HG02885 (cell line): ENCODE measurements at regions not wholly inside any gene's neighbourhood (a gene's known extent, or its start where the extent isn't known, plus 50 kb on each side); places are given as distances from the start of the nearest gene placed in this dataset.

Experiments
- ATAC-seq: cut with Tn5 transposase; IDR thresholded peaks from one replicate; pipeline ENCODE4 v1.9.1; 2021; ENCODE audit warnings: mild to moderate bottlenecking; ENCODE audit not compliant: unreplicated experiment, poor library complexity

DNA sequence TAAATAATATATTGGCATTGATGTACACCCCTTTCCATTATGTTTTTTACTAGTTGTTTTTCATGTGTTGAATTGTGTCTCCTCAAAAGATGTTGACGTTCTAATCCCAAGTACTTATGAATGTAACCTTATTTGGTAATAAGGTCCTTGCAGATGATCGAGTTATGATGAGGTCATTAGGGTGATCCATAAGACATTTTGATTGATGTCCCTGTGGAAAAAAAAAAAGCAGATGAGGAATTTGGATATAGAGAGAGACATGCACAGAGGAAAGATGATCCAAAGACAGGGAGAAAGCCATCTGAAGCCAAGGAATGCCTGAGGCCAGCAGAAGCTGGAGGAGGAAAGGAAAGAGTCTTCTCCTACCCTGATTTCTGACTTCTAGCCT lies 632.7 kb downstream of the TLR4 start:
- ATAC-seq, result no peak

DNA sequence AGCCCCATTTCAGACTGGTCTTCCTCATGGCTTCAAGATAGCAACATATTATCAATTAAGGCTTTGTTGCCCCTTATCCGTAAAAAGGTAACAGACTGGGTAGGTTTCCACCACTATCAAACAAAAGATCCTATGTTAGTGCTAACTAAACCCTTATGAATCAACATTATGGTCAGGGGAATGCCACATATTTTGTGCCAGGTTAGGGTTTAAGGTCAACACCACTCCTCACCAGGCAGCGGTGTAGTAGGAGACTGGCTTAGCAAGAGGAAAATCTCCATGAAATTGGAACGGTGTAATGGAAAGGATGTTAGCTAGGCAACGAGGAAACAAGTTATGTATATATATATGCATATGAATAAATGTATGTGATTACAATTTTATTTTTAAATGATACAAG lies 655.8 kb downstream of the TLR4 start:
- ATAC-seq, result no peak

DNA sequence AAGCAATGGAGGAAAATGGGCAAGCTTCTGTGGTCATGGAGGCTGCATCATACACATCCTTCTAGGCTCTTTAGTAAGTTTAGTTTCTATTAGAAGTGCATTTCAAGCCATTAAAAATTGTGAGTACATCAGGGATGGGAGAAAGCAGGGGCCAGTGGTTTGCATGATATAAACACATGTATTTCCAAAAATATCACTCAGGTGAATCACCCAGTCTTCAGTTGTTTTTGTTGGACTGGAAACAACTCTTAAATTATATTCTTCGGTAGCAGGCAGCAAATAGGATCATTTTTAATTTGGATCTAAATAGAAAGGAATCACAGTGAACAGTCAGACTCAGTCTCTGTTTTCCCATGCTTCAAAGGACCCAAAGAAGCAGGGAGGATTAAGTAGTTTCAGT lies 657.9 kb downstream of the TLR4 start:
- ATAC-seq, result no peak

DNA sequence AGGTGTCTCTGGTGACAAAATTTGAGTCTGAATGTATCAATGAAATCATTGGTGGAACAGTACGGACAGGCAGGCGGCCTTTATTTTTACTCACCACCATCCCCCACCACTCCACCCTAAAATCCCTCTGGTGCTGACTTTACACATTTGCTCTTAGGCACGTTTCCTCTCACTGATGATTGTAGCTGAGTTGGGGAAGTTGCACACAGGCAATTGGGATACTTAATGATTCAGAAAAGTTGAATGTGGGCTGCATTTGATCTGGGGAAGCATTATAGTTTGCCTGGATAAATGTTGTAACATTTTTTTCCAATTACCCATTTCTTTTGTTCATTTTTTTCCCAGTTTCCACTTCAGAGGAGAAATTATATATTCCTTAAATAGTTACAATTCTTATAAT lies 658.4 kb downstream of the TLR4 start:
- no peak for ATAC-seq

DNA sequence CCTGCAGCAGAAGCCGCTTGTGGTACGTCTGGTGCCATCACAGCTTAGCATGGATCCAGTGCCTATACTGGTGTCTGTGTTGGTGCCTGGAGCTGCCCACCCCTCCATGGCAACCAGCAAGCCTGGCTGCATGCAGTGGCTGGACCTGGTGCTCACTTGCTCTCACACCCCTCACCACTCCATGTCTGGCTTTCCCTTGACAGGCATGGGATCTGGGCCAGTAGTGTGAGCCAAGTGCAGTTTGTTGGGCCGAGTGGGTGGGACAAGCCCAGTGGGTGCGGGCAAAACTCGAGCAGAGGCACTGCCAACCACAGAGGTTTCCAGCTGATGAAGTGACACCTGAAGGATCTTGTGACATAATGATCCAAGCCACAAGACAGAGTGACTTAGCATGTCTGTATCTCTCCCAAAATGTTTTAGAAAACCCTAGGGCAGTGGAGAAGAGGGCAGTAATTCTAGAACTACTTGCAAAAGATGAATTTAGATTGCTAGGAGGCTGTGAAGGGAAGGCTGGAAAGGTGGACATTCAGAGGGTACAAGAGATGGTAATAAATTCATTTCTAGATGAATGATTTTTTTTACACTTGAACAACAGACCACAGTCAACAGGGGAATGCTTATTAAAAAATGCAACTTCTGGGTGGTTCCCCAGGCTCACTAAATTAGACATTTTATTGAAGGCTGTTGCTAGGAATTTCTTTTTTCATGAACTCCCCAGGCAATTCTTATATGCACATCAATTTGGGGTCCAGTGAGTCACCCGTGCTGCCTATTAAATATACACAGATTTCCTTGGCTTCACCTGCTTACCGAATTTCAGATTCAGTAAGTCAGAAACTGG lies 660.3 kb downstream of the TLR4 start:
- ATAC-seq, result no peak

DNA sequence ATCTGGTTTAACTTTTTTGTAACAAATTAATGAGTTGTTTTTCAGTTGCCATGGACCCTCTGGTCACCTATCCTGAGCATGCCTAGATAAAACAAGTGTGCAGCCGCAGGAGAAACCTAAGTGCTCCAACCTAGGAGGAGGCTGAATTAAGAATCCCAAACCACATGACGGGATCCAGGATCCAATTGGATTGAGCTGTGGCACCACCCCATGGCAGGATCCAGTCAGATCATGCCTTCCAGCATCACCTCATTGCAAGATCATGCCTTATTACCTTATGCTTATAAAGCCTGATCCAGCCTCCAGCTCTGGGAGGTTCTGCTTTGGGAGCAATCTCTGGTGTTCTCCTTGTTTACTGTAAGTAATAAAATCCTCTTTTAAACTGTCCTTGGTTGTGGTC lies 662.0 kb downstream of the TLR4 start:
- ATAC-seq, result no peak

DNA sequence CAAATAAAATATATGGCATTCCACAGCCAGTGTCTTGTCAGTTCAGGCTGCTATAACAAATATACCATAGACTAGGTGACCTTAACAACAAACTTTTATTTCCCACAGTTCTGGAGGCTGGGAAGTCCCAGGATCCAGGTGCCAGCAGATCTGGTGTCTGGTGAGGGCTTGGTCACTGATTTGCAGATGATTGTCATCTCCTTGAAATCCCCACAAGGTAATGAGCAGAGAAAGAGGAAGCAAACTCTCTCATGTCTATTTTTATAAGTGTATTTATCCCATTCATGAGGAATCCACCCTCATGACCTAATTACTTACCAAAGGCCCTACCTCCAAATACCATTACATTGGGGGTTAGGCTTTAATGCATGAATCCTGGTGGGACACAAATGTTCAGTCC lies 663.2 kb downstream of the TLR4 start:
- no peak for ATAC-seq

DNA sequence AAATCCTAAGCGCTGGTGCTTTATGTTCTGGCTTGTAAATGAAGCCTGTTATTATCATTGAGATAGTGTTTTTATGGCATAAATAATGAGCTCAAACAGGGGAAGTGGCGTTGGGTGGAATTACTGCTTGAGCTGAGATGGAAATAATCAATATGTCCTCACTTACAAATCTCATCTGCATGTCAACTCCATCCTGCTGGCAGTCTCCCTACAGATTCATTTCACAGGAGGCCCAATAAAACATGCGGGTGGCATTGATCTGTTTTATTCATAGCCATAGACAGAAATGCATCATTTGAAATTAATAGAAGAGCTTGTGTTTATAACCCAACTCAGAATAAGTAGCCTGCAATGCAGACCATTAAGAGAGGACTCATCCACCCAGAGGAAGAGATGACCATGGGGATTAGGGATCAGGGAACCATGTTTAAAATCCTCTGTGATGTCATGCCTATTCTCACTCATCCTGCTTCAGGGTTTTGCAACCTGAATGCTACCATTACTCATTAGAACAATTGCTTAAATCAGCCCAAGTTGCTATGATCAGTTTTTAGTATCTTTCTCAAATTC lies 680.4 kb downstream of the TLR4 start:
- no peak for ATAC-seq

DNA sequence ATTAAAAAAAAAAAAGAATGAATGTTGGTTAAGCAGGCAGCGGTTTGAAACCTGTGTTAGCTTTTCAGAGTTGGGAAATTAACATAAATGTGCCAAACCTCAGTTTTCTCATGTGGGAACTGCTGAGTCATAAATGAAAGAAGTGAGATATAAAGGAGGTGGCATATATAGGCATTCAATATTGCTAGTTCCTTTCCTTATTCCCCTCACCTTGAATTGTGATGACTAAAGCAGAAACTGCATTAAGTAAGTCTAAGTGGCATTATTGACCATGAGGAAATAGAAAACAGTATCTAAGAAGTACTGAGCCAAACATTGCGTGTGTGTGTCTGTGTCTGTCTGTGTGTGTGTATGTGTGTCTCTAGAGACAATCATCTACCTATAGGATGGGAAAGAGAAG lies 691.2 kb downstream of the TLR4 start:
- no peak for ATAC-seq

DNA sequence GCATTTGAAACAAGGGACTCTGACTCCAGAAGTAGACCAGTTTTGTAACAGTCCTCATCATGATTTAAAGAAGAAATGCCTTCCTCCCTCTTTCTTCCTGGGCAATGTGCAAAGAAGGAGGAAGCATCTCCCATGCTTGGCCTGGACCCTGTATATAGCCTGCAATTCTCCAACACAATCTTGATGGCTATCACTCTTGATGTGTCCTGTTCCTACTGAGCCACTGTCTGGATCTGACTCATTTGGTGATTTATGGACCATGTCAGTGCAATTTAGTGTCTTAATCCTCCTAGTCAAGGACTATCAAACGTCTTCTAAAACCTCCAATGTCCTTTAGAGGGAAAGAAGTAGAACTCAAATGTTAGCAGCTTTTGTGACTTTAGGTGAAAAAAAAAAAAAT lies 697.3 kb downstream of the TLR4 start:
- ATAC-seq, result no peak

DNA sequence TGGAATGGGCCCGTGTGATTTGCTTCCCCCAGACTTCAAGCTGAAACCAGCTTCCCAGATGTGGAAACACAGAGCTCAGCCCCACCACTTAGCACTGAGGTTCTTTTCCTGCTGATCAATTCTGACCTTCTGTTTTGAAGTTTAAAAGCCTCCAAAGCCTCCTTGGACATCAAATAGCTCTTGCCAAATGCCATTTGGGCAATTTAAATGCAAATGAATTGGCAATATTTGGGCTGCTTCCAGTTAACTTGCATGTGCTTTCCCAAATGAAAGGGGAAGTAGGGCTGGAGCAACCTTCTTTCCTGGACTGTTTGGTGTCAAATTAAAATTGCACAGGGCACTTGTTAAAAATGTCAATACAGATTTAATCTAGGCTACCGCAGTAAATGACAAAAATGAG lies 710.5 kb downstream of the TLR4 start:
- no peak for ATAC-seq

DNA sequence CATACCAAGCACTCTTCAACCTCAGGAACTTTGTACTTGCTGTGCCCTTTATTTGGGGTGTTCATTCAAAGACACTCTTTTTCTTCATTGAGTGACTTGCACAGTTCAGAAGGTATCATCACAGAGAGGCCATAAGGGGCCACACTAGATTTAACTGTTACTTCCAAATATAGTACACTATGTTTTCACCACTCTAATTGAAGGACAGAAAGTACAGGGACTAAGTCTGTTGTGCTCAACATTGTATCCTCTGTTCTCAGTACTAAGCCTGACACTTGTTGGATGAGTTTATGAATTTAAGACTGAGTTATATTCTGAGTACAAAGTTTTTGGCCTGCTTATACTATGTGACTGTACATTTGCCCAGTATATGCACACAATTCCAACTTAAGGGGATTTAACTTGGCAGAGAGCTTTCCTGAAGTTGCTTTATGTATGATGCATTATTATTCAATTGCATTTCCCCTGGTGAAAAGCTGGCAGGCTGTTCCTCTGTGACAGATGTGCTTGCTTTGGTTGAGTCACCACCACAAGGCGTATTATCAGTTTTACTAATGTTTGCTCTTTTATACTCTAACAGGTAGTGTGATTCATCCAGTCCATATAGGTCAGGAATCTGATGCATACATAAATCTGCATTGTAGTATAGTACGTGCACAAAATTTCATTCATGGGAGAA lies 714.8 kb downstream of the TLR4 start:
- no peak for ATAC-seq

DNA sequence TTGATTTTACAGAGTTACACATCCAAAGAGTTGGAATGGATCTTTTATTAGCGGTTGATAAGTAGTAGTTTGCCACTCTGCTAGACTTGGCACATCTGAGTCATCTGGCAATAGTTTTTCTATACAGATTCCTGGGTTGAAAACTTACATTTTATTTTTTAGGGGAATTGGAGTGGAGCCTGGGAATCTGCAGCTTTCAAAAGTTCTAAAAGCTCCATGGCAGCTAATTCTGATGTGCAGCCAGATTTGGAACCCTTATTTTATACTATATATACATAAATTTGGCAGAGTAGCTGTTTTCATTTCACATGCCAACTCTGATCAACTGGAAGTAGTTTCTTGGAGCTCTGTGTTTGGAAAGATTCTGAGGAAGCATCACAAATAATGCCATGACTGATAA lies 715.5 kb downstream of the TLR4 start:
- no peak for ATAC-seq

DNA sequence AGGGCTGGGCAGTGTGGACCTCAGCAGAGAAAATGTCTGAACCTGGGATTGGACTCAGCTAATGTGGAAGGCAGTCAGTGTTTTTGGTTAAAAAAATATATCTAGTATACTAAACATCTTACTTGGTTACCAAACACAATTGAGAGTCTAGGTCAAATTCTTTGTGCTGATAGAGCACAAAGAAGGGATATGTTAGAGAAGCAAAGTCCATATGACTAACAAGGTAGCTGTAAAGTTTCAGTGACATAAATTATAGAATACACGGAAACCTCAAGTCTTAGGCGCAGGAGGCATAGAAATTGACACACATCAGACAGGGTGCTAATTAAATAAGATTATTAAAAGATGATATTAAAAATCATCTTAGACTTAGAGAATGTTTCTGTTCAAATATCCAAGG lies 718.3 kb downstream of the TLR4 start:
- no peak for ATAC-seq

DNA sequence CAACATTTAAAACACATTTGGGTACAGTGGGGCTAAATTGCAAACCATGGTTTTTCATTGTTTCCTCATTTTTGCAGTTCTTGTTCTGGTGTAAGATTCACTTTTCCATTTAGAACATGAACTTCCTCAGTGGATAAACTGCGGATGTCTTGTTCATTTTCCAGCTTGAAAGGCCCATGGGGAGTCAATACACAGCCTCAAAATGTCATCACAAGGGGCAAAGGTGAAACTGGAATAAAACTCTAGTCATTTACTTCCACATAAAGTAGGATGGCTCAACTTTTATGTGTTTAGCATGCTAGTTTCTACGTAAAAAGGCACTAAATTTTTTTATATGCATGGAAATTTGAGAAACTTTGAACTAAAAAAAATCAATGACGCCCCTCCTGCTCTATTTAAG lies 718.8 kb downstream of the TLR4 start:
- no peak for ATAC-seq

DNA sequence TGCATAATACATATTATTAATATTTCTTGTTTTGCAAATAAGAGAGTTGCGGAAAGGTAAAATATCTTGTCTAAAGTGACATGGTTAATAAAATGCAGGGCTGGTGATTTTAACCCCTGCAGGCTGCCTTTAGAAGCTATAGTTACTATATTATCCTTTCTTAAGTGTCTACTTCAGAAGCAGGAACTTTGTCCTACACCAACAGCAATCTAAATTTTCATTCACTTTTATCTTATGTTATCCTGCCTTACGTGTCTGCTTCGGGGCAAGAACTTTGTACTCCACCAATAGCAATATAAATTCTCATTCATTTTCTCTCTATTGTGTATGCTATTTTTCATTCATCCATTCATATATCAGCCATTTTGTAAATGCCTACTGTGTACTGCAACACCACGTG lies 719.5 kb downstream of the TLR4 start:
- ATAC-seq, result no peak

DNA sequence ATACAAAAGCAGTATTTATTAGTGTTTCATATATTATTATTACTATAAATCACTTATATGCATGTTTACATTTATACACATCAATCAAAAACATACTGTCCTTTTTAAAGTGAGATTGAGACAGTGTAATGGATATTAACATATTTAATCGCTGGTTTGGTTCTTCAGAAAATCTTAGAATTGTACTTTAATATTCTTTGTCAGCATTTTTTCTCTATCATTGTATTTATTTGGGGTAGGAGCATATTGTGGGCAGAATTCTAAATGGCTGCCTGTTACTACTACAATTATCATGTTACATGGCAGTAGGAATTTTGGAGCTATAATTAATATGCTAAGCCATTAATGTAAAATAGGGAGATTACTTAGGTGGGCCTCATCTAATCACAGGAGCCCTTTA lies 722.6 kb downstream of the TLR4 start:
- ATAC-seq, result no peak

DNA sequence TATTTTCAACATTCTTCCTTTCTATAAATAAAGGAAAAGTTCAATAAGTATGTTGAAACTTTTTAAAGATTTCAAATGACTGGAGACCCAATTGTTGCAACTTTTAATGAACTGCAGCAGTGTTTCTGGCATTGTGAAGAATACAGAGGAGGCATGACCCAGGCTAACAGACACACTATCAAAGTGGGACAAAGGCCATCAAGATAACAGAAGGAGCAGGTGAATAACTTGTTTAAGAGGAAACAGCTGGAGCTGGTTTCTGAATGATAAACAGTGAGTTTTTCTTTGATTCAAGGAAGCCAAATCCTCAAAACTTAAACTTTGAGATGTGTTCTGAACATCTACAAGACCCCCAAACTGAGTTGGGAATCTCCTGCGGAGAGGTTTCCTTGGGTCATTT lies 734.6 kb downstream of the TLR4 start:
- no peak for ATAC-seq

DNA sequence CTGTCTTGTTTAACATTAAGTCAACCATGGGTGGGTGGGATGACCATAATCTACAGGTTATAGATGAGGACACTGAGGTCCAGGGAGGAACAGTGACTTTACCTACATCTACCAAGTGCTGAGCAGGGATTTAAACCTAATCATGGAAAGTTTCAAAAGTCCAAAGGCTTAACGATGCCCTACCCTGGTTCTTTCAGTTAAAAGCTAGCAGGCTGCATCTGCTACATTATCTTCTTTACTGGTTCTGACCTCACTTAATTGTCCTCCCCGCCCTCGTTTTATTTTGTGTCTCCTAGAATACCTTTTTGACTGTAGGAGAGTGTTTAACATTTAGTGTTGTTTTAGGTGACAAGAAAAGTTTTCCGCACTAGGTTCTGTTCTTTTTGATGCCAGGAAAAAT lies 735.2 kb downstream of the TLR4 start:
- ATAC-seq, result no peak

DNA sequence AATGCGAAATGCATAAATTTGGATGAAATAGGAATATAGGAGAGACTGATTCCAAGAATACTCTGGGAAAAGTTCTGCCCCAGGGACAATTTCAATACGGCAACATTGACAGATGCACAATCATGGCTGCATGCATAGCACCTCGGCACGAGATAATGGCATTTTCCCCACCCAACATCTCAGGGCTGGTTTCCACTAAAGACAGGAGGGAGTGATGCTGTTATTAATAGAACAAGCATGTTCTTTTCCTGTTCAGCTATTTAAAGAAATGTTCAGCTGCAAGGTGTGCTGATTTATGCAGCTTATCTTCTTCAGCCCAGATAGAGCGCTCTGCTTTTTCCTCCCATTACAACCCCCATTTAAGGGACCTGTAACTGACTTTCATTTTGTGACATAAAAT lies 740.2 kb downstream of the TLR4 start:
- no peak for ATAC-seq

DNA sequence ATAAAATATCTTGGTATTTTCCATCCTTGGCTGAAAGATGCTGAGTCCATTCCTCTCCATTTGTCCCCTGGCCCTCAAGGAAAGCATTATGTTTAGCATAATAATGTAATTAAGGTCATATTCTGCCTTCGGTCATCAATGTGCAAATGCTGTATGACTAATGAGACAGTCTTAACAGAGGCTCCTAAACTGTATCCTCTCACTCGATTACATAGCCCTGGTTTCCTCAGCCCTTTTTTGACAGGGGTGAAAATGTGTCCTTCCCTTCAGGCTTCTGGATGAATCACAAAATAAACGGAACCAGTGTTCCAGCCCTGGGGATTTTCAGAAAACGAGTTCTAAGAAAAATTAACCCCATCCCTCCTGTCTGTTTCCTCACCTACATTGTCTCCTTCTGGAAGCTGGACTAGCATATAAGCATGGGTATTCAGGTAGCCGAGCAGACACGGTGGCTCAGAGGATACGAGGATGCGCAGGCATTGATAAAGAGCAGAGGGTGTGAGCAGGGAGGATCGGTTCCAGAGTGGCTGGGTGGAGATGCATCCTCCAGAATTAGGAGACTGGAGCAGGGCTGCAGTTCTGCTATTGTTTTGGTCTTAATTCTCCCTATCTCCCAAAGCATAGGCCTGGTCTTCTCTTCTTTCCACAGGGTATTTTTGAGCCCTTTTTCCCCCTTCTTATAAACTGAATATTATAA lies 742.9 kb downstream of the TLR4 start:
- no peak for ATAC-seq
